HepG2 (cell line): ENCODE measurements at regions not wholly inside any gene's neighbourhood (a gene's known extent, or its start where the extent isn't known, plus 50 kb on each side); places are given as distances from the start of the nearest gene placed in this dataset.

ENCODE experiments used
- ATAC-seq: fragments of 200-7000 bp; cut with Tn5 transposase; 3 replicates; pipeline ENCODE4 v1.9.1; 2020; ENCODE audit warnings: mild to moderate bottlenecking, moderate library complexity
- BruUV-seq: library from RNA; stranded (reverse); fragments of 400-500 nt; replicated peaks from 2 replicates; lab custom pipeline; 2021; lab: Mats Ljungman, UMichigan
- CTCF ChIA-PET: fragments of 300-600 bp; formaldehyde crosslinking; extraction: SDS; loops from one replicate; lab custom pipeline; 2021; ENCODE audit warnings: low total read pairs, inconsistent platforms, low intra/inter-chr PET ratio; lab: Yijun Ruan, JAX
- POLR2A ChIA-PET: fragments of 350-600 bp; sonication (Branson Sonifier 250); formaldehyde crosslinking; loops from one replicate; lab custom pipeline; 2020; ENCODE audit warnings: antibody characterized with exemption, inconsistent platforms; lab: Yijun Ruan, JAX
- DNase-seq: peaks from one replicate; pipeline ENCODE4 v3.0.0-alpha.2; 2015; ENCODE audit warnings: low spot score
- FAIRE-seq: peaks from 3 replicates; lab custom pipeline; 2011; peaks lifted over from hg19 to GRCh38; lab: Jason Lieb, UNC
- H2AFZ ChIP-seq: one replicate; pipeline ENCODE4 v1.6.1; 2011; ENCODE audit warnings: low read length, inconsistent platforms
- H3K27ac ChIP-seq: fragments of 300-600 bp; 3 replicates; pipeline ENCODE4 v1.8.0; 2011; ENCODE audit warnings: mixed run types, mild to moderate bottlenecking, mixed read lengths, low read length, inconsistent platforms; ENCODE audit not compliant: insufficient read depth; ENCODE audit errors: extremely low read length
- H3K27me3 ChIP-seq, 2 experiments: fragments of 200-600 bp in 1 of 2; 2 replicates in 1 of 2; 3 replicates in 1 of 2; pipeline versions ENCODE4 v1.6.0 to v1.8.0; 2011; ENCODE audit warnings: low read length in 2 of 2, mild to moderate bottlenecking in 2 of 2, moderate library complexity in 2 of 2, inconsistent platforms in 1 of 2; ENCODE audit not compliant: insufficient read depth in 2 of 2, control insufficient read depth in 1 of 2
- H3K36me3 ChIP-seq, 2 experiments: fragments of 200-600 bp in 1 of 2; replicated peaks in 1 of 2; 2 replicates in 1 of 2; 3 replicates in 1 of 2; pipeline versions ENCODE4 v1.5.1 to v1.8.0; 2011; ENCODE audit warnings: low read length in 2 of 2, inconsistent platforms in 1 of 2; ENCODE audit not compliant: insufficient read depth in 2 of 2, control insufficient read depth in 1 of 2
- H3K4me1 ChIP-seq: 2 replicates; pipeline ENCODE4 v1.5.1; 2012; ENCODE audit warnings: low read length, inconsistent platforms; ENCODE audit not compliant: insufficient read depth
- H3K4me2 ChIP-seq: 2 replicates; pipeline ENCODE4 v1.6.0; 2011; ENCODE audit warnings: low read depth, low read length, inconsistent platforms
- H3K4me3 ChIP-seq, 3 experiments: fragments of 200-600 bp in 1 of 3; sonication (generic), shearing (Covaris generic) in 1 of 3; replicated peaks in 1 of 3; 2 replicates each; pipeline ENCODE4 v1.5.1; 2011 to 2016; ENCODE audit warnings: low read length in 3 of 3, inconsistent platforms in 2 of 3, low read depth in 2 of 3, mild to moderate bottlenecking in 2 of 3, control low read depth in 1 of 3, mixed read lengths in 1 of 3; ENCODE audit not compliant: insufficient read depth in 1 of 3
- H3K79me2 ChIP-seq: one replicate; pipeline ENCODE4 v1.6.1; 2011; ENCODE audit warnings: low read length, inconsistent platforms; ENCODE audit not compliant: insufficient read depth
- H3K9ac ChIP-seq: 2 replicates; pipeline ENCODE4 v1.6.0; 2011; ENCODE audit warnings: mild to moderate bottlenecking, low read depth, low read length, inconsistent platforms; ENCODE audit not compliant: insufficient read depth
- H3K9me3 ChIP-seq: 2 replicates; pipeline ENCODE4 v1.5.1; 2012; ENCODE audit warnings: mild to moderate bottlenecking, low read length
- H4K20me1 ChIP-seq: 2 replicates; pipeline ENCODE4 v1.6.0; 2011; ENCODE audit warnings: inconsistent platforms, mild to moderate bottlenecking, low read length, moderate library complexity; ENCODE audit not compliant: insufficient read depth
- MED13 ChIP-seq: sonication (generic); formaldehyde crosslinking; IDR thresholded peaks from 2 replicates; pipeline ENCODE4 v1.5.0; 2020; ENCODE audit warnings: missing genetic modification reagents
- ZBTB1 ChIP-seq: sonication (generic); formaldehyde crosslinking; IDR thresholded peaks from 2 replicates; pipeline ENCODE4 v1.4.0; 2020; ENCODE audit warnings: missing genetic modification reagents, borderline replicate concordance
- ZNF142 ChIP-seq: sonication (generic); formaldehyde crosslinking; IDR thresholded peaks from 2 replicates; pipeline ENCODE4 v1.4.0; 2020; ENCODE audit warnings: missing genetic modification reagents
- ZNF274 ChIP-seq: sonication (generic); formaldehyde crosslinking; IDR thresholded peaks from 2 replicates; pipeline ENCODE4 v1.5.1; 2020; ENCODE audit warnings: mild to moderate bottlenecking, missing genetic modification reagents
- ZNF276 ChIP-seq: sonication (generic); formaldehyde crosslinking; IDR thresholded peaks from 2 replicates; pipeline ENCODE4 v1.4.0; 2020; ENCODE audit warnings: mild to moderate bottlenecking, low read depth, missing genetic modification reagents
- ZNF343 ChIP-seq: sonication (generic); formaldehyde crosslinking; IDR thresholded peaks from 2 replicates; pipeline ENCODE4 v1.4.0; 2020; ENCODE audit warnings: mild to moderate bottlenecking, missing genetic modification reagents
- WGBS: methylation state at CpG from one replicate; pipeline ENCODE4 v1.1.6; 2017; ENCODE audit warnings: low lambda C conversion rate; 5-methylcytosine and 5-hydroxymethylcytosine counted together
- in situ Hi-C: cut with HindIII; loops from 2 replicates; pipeline ENCODE4 v1.10.0; 2017; ENCODE audit warnings: low pct_unique_long_range_greater_than_20kb; ENCODE audit not compliant: extremely low pct_ligation_motif_present
- intact Hi-C: fragments of 100-400 bp; cut with micrococcal nuclease; formaldehyde crosslinking; loops from one replicate; pipeline ENCODE4 v1.10.0; 2022; ENCODE audit not compliant: unreplicated experiment
- TF ChIP-seq, protein P1 (sequence below): sonication (generic); formaldehyde crosslinking; IDR thresholded peaks from 2 replicates; pipeline ENCODE4 v1.5.1; 2020; ENCODE audit warnings: missing genetic modification reagents, mild to moderate bottlenecking, borderline replicate concordance

DNA sequence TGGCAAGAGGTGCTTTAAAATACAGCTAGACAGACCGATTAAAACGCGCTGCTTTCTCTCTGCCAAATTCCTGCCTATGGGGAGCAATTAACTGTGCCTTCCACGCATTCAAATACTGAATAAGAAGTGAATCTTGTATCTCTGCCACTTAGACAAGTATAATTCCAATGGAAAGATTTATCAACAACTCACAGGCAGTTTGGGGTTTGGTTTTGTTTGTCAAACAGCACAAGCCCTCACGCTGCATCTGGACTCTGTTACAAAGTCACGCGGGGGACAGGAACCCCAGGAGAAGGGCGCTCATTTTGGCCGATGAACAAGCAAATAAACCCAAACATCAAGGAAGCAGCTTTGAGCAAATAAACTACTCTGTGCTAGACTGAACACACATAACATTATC is 61.8 kb upstream of the TMCO5A start (continued):
- no peak for TF ChIP-seq MED13 (CRISPR knock-in tag)
- TF ChIP-seq, all 625 proteins: peak for 0

DNA sequence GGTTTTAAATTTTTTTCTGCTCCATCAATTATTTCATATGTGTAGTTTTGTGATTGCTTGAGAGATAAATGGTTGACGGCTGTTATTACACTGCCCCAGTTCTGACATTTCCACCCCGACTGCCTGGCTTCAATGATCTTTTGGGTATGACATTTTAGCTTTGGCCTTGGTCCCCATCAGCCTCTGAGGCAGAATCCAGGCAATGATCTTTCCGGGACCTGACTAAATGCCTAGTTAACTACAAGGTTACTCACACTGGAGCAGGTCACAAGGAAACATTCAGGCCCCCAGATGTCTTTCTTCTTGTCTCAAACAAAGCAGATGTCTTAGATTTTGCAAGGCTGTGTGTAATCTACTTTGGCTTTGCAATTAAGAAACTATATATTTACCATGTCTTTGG is 61.1 kb upstream of the TMCO5A start:
- Histone ChIP-seq H3K9me3 (no peaks in the 10 kb centered on the region), H3K9ac (no peak overlapping the region), H3K79me2 (no peaks in the 10 kb centered on the region), H3K36me3 (no peaks in the 10 kb centered on the region), H4K20me1 (no peaks in the 10 kb centered on the region), H3K4me2 (no peak overlapping the region), H3K4me3 (no peak overlapping the region), H3K4me1 (no peaks in the 10 kb centered on the region), H3K27ac (no peak overlapping the region), H2AFZ (no peak overlapping the region), H3K27me3 (no peaks in the 10 kb centered on the region)
- in situ Hi-C loops (loop anchor here (25.0 kb wide), 1 partner anchor 636 kb away; no protein-coding TSS in a partner anchor), intact Hi-C loops (no loop called here)
- DNase-seq (no peak), FAIRE-seq (no peak), ATAC-seq (no peak)
- 1% methylated on average over 3 of the region's 3 CpGs for WGBS
- TF ChIP-seq ZNF276 (CRISPR knock-in tag) (no peak), ZBTB1 (CRISPR knock-in tag) (no peak), ZNF274 (CRISPR knock-in tag) (no peak)
- POLR2A ChIA-PET: no interaction called here
- CTCF ChIA-PET: no interaction called here
- BruUV-seq: no TSS peak

- Histone ChIP-seq H3K36me3 (no peaks in the 10 kb centered on the region), H4K20me1 (no peaks in the 10 kb centered on the region), H3K4me1 (no peaks in the 10 kb centered on the region), H3K4me2 (no peak overlapping the region), H3K27me3 (no peaks in the 10 kb centered on the region), H3K79me2 (no peaks in the 10 kb centered on the region), H3K27ac (no peak overlapping the region), H3K4me3 (no peak overlapping the region), H2AFZ (no peak overlapping the region), H3K9ac (no peak overlapping the region), H3K9me3 (no peaks in the 10 kb centered on the region)
- intact Hi-C loops (no loop called here), in situ Hi-C loops (loop anchor here (25.0 kb wide), 2 partner anchors 990 to 1365 kb away; no protein-coding TSS in a partner anchor)
- no peak for ATAC-seq
- ChIA-PET CTCF (no interaction called here), POLR2A (no interaction called here)
- FAIRE-seq: no peak
- 2% methylated on average over 3 of the region's 3 CpGs for WGBS
- no peak for DNase-seq
- BruUV-seq: no TSS peak
- TF ChIP-seq, protein P1, sequence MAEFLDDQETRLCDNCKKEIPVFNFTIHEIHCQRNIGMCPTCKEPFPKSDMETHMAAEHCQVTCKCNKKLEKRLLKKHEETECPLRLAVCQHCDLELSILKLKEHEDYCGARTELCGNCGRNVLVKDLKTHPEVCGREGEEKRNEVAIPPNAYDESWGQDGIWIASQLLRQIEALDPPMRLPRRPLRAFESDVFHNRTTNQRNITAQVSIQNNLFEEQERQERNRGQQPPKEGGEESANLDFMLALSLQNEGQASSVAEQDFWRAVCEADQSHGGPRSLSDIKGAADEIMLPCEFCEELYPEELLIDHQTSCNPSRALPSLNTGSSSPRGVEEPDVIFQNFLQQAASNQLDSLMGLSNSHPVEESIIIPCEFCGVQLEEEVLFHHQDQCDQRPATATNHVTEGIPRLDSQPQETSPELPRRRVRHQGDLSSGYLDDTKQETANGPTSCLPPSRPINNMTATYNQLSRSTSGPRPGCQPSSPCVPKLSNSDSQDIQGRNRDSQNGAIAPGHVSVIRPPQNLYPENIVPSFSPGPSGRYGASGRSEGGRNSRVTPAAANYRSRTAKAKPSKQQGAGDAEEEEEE: no peak
- TF ChIP-seq ZNF142 (CRISPR knock-in tag) (no peak), ZNF343 (CRISPR knock-in tag) (no peak)
These were observed 57.5 kb upstream of the TMCO5A start for GRCh38 chr15:37876900-37877299.
